NCI-H82 treated with DMSO at 0.1 percent for 48 hours (cell line): ENCODE measurements at regions not wholly inside any gene's neighbourhood (a gene's known extent, or its start where the extent isn't known, plus 50 kb on each side); places are given as distances from the start of the nearest gene placed in this dataset.

ENCODE experiments used
- DNase-seq: peaks from one replicate; lab custom pipeline; 2025; ENCODE audit not compliant: unreplicated experiment; lab: John Stamatoyannopoulos, UW

DNA sequence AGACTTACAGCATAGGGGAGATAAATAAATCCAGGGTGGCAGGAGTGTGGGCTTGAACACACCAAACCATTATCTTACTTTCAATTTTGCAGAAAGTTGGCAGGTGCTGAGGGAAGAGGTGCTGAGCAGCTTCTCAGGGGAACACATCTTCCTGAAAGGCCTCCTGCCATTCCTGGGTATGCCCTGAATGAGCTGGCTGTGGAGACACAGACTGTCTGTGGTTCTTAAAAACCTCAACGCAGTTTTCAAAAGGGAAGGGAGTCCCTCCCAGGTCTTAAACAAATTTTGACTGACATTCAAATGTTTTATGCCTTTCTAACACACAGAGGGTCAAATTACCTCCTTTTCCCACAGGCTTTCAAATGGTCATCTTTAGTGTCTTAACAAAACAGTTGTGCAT, 166.9 kb downstream of the TNFSF18 start:
- no peak for DNase-seq

DNA sequence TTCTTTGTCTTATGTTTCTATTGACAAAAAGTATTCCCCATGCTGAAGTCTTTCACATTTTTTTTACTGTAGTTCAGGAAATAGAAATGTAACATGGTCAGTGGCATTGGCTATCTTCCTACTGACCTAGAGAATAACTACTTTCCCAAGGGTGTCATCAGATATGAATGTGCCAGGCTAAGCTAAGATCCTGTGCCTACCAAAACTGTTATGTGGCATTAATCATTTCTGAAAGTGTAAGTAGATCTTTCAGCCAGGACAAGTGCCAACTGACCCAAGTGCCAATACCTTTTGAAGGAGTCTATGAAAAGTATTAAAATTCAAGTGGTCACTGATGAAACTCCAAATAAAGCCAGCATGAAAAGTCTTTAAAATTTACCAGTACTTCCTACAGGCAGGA, 165.3 kb downstream of the TNFSF18 start:
- no peak for DNase-seq

DNA sequence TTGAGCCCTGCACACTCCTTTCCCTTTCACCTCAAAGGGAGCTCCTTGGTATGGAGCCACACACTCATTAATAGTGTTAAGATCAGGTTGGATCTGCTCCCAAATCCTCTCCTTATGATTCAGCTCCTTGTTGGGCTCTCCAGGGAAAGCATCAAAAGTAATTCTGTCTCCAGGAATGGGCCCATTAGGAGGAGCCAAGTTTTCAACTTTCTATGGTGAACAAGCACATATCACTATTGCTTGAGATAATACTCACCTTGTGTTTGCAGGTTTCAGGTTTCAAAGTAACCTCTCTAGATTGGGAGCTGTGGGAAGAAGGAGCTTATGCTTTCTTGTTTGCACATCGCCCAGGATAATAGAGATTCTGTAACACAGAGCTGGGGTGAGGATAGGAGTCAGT, 164.8 kb downstream of the TNFSF18 start:
- DNase-seq: no peak

DNA sequence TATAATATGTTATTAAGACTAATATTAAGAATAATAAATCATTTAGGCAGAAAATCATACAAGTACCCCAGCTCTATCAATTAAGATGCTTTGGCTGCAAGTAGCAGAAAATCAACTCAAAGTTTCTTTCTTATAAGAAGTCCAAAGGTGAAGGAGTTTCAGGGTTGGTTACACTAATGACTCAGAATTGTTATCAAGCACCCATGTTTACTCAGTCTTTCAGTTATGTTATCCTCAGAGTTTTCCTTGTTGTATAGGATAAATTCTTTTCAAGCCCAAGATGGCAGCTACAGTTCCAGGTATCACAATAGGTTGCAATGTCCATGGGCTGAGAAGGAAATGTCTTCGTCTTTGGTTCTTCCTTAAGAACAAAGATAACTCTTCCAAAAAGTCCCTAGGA, 163.6 kb downstream of the TNFSF18 start:
- no peak for DNase-seq

DNA sequence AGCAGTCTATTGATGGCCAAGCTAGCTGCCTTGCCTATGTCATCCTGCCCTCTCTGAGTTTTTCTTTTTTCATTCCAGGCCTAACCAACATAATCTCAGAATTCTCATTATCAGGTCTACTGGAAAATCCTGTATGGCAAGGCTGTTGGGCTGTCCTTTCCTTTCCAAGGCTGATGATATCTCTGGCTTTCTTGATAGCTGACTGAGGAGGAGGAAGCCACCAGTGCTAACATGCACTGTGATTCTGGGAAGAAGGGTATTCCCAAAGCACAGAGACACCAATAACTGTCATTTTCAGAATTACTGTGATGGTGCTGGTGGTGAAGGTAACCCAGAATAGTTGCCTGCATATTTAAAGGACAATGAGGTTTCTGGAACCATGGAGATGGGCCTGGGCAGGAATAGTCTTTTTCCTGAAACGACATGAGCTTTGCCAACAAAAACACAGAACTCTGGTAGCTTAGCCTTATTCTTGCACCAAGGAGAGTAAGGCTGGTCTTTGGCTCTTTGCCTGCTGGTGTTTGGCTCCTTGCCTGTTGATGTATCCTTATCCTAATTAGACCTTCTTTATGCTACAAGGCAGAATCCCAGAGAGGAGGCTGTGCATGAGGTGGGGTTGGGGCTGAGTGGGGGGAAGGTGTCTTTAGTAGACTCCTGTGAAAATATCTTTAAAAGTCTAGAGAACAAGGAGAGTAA, 157.4 kb downstream of the TNFSF18 start:
- DNase-seq: no peak

DNA sequence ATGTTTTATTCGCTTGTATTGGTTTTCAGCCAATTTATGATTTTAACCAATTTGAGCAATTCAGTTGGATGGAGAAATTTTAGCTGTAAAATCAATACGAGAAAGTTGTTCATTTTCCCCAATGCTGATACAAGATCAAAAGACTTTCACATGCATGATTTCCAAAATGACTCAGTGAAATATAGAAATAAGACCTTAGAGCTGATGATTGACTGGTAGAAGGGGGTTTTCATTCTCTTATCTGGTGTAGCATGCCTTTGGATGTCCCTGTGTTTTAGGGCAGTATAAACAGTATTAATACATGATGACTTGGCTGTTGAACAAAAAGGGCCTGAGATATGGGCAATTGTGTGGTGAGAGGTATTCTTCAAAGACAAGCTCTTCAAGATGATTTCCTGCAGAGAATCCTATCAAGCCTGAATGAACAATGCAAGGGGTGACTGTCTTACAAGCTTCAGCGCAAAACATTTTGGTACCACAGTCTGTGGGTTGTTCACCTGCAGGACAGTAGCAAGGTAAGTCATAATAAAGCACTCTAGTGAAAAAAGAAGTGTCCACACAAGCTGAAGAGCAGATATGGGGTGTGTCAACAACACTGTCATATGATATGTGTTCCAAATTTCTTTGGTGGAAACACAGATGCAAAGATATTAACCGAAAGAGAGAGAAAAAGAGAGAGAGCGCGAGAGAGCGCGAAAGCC, 156.2 kb downstream of the TNFSF18 start:
- no peak for DNase-seq

DNA sequence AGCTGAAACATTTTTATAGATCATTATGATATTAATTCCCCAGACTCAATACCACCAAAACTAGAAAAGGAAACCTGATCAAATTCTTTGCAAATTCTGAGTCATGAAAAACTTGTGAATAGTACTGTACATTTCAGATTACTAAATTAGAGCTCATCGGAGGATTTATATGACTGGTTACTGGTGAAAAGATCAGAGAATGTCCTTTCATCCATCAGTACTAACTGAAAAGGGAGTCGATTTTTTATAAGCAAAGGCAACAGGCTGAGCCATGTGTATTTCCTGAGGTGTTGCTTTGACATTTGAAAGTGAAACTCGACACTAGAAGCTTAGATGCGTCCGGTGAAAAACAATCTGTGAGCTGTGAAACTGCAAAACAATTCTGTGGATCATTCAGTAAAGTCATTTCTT, 155.7 kb downstream of the TNFSF18 start:
- DNase-seq: no peak

DNA sequence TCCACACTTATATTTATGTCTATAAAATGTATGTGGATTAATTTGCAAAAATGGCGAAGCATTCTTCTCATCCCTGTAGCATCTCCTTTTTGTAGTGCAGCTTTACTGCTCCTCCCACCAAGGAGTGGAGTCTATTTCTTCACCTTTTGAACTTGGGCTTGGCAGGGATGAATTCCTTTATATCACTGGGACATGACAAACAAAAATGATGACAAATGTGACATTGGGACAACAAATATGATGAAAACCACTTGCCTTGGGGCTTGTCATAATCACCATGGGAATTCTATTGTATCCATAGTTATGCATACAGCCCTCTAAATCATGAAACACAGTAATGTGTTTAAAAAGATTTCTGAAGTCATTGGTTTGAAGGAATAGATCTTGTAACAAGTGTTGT, 155.0 kb downstream of the TNFSF18 start:
- DNase-seq: no peak

DNA sequence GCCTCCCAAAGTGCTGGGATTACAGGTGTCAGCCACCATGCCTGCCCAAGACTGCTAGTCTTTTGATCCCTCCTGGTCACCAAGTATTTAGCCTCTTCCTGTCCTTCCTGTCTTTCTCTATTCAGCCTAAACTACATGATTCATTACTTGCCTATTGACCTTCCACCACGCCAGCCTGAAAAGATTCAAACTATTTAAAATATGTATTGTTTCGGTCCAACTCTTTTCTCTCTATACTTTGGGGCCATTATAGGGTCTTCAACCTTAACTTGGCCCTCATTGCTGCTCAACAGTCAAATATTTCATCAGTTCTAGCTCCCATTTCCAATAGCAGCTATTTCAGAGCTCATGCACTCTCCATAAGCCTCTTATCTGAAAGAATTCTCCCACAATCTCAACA, 153.0 kb downstream of the TNFSF18 start:
- DNase-seq: no peak

DNA sequence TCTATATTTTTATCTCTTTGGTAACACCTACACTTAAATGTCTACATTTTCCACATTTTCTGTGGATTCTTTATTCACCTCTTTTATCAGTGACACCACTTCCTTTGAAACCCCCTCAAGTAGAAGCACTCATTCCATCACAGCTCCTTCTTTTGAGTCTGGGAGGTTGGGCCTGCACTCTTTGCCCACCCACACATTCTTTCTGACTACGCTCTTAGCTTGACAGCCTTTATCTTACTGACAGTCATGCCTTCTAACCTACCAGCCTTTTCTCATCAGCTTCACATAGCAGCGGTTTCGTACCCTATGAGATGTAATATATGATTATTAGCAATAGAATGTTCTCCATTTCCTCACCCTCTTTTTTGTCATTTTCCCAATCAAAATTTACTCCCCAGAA, 151.9 kb downstream of the TNFSF18 start:
- DNase-seq: no peak

DNA sequence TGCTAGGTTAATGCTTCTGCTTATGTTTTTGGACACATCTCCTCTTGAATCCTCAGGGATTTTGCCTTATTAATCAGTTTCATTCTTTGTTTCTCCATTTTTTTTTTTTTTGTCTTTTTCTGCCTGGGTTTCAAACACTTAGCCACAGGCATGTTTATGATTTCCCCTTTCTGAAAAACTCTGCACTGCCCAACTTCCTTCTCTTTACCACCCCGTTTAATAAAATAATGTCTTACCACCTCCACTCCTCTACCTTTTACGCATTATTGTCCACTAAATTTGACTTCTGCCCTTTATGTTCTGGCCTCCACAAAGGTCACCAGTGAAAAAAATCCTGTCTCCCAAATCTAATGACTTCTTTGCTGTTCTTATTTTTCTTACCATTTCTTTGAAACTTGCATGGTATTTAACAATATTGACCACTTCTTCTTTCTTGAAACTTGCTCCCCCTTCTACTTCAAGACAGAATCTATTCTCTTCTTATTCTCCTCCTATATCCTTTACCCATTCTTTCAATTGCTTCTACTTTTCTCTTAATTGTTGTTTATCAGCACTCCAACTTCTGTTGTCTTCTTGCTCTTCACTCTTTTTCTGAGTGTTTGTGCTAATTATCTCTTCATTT, 150.3 kb downstream of the TNFSF18 start:
- DNase-seq: no peak

DNA sequence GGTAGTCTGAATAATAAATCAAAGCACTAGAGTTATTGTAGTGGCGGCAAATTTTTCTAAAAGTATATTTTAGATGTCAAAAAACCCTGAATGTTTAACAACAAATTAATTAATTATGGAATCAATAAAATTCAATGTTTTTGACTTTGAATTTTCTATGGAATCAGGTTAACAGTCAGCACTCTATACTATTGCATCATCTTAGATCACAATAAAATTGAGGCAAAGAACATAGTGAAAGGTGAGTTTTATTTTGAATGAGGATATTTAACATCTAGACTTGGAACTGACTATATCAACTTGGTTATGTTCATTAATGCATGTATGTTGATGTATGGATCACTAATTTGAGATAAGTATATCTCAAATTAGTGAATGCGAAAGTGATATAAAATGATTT, 148.5 kb downstream of the TNFSF18 start:
- DNase-seq: no peak

DNA sequence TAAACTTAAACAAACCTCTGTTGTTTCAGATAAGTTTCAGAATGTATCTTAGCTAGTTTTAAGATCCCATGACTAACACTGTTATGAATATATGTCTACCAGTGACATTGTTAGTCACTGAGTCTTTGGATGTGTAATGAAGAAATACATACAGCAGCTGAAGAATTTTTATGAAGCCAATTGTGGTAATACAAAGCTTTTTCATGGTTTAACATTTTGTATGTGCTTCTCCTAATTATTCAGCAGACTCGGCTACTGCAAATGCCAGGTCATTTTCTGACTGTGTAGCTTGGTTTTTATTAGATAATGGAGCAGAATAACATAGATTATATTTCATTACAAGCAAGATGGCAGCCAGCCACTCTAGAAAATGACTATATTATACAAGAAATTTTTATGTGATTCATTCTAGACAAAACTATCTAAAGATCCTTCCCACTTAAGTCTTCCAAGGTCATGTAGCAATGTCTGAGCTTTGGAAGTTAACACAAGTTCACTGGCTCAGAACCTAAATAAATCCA, 147.8 kb downstream of the TNFSF18 start:
- no peak for DNase-seq

DNA sequence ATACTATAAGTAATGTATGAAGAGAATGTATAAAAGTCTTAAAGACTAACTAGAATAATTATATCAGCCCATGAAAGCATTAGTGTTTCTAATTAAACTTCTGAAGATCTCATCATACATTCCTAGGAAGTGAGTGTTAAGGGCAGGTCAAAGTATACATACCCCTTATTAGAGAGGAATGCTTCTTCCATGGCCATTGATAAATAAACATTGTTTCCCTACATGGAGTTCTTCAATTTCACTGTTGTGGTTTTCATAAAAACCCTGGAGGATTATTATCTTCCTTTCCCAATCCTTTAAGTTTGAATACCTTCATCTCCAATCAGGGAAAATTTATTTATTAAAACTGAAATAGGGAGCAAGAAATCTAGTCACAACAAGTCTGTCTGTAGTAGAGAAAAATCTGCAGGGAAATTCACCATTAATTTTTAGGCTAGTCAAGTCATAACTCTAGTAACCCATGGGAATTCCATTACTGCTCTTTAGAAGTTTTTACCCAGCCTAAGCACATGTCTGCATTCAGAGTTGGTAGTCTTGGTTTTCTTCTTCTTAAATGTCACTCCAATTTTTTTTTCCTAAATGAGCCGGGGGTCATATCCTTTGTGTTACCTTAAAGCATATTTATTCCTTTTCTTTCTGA, 147.0 kb downstream of the TNFSF18 start:
- no peak for DNase-seq

DNA sequence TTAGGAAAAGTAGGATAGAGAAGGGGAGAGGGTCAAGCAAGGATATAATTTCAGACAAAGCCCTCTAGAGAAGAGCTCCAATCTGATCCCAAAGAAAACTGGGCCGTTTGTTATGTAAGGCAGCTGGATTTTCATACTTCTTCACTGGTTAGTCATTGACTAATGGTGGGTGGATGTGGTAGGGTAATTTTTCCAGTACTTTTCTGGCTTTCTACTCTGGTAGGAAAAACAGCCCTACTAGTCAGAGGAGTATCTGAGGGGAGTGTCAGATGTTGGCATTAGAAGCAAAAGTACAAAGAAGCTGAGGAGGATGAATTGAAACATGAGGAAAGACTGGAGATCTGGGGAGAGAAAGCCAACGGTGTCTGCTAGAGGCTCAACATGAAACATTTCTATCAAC, 145.3 kb downstream of the TNFSF18 start:
- DNase-seq: no peak

DNA sequence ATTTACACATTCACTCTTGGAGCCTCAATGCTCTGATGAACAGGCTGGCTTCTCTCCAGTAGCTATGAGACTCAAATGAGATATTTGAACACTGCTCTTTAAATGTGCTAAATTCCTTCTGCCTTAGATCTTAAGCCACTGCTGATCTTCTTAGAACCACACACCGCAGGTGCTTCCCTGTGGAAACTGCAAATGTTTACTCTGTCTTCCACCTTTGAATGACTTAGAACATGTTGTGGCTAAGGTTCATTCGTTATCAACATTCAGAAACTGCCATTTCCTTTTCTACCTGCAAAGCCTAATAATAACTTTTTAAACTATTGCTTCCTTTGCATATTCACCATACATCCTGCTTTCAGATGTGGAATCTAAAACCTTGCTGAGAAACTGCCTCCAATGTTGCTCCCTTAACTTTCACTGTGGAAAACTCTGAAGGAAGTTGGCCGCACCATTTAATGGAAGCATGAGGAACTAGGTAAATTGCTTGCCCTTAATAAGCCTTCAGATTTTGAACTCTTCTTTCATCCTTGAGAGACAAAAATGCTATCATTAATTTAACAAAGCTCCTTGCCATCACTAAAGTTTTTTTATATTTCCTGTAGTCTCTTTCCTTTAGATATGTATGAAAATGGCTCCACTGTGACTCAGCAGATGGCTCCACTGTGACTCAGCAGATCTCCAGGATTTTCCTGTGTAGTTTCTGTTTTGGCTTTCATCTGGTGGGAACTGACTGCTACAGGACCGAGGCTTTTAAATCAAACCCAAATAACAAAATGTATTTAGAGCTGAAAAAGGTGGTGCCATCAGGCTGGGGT, 143.8 kb downstream of the TNFSF18 start:
- no peak for DNase-seq

DNA sequence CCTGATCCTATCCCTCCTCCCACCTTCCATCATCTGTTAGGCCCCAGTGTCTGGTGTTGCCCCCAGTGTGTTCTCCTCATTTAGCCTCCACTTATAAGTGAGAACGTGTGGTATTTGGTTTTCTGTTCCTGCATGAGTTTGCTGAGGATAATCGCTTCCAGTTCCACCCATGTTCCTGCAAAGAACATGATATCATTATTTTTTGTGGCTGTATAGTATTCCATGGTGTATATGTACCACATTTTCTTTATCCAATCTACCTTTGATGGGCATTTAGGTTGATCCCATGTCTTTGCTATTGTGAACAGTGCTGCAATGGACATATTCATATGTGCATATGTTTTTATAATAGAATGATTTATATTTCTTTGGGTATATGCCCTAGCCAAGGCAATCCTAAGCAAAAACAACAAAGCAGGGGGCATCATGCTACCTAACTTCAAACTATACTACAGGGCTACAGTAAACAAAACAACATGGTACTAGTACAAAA, 142.9 kb downstream of the TNFSF18 start:
- DNase-seq: no peak

DNA sequence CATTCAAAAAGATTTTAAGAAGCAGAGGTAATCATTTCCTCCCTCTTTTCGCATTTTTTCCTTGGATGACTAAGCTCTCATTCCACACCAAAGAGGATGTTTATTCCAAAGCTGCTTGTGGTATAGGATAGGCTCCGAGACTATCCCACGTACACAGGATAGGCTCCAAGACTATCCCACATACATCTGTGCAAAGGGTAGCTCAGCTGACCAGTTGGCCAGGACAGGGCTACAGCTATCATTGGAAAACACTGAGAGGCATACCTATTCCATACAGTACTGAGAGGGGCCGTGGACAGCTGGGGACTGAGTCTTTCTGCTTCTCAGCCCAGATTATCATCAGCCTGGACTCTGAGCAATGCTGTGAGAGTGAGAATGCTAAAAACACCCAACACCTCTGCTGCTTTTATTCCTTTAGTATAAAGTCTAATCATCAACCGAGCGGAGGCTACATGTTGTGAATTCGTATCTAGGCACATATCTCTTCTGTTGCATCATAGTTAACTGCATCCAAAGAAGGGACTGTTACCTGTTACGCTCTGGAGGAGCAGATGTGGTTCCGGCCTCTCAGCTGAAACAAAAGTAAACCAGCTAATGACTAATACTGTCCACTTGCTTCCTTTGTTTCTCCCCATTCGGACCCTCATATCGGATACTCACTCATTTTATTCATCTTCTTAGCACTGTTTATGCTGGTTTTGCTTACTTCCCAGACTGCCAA, 141.0 kb downstream of the TNFSF18 start:
- no peak for DNase-seq

DNA sequence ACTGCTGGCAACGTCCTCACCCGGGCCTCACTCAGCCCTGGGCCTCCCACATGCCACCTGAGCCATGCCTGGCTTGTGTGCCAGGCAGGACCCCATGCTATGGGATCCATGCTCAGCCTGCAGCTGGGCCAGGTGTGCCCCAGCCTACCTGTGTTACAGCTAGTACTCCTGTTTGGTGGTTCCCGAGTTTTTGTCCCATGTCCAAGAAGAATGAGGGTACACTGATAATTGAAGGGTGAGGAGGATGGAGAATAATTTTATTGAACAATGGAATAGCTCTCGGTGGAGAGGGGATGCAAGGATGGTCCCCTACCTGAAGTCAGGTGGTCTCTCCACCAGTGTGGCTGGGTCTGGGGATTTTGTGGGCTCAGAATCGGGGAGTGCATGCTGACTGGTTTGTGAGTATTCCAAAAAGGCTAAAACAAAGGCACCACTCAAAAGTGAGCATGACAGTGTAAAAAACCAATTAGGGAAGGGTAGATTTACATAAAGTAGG, 137.9 kb downstream of the TNFSF18 start:
- DNase-seq: no peak
